ENCODE measurements at regions not wholly inside any gene's neighbourhood (a gene's known extent, or its start where the extent isn't known, plus 50 kb on each side); places are given as distances from the start of the nearest gene placed in this dataset.
"Not testable (repeated sequence)": the region's sequence is repeated elsewhere in the genome, so short reads cannot be mapped to it uniquely, and the experiment has no call there.

GRCh38 chr4:23153076-23153475 is 460.3 kb downstream of the GBA3 start:
- DNase-seq = no peak

DNA sequence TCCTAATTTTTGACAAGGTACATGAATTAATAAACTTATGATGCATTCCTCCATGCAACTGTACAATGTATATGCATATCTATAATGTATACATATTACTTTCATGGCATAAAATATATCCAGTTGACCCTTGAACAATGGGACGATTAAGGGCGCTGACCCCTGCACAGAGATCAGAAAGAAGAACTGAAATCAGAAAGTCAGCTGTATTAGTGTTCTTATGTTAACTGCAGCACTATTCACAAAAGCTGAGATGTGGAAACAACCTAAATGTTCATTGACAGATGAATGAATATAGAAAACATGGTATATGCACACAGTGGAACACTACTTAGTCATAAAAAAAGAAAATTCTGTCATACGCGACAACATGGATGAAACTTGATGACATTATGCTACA is 457.1 kb downstream of the GBA3 start:
- no peak for DNase-seq

DNA sequence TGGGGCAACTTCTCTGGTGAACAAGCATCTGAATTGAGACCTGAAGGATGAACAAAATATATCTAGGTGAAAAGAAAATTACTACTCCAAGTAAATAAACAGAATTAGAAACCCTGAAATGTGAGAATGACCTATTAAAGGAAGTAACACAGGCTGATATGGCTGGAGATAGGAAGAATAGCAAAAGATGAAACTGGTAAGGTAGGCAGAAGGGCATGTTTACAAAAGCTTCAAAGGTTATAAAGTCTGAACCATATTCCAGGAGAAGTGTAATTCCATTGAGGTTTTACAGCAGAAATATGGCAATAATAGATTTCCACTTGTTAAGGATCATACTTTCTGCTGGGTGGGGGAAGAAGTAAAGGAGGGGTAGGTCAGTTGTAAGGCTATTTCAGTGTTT is 452.0 kb downstream of the GBA3 start:
- no peak for DNase-seq

DNA sequence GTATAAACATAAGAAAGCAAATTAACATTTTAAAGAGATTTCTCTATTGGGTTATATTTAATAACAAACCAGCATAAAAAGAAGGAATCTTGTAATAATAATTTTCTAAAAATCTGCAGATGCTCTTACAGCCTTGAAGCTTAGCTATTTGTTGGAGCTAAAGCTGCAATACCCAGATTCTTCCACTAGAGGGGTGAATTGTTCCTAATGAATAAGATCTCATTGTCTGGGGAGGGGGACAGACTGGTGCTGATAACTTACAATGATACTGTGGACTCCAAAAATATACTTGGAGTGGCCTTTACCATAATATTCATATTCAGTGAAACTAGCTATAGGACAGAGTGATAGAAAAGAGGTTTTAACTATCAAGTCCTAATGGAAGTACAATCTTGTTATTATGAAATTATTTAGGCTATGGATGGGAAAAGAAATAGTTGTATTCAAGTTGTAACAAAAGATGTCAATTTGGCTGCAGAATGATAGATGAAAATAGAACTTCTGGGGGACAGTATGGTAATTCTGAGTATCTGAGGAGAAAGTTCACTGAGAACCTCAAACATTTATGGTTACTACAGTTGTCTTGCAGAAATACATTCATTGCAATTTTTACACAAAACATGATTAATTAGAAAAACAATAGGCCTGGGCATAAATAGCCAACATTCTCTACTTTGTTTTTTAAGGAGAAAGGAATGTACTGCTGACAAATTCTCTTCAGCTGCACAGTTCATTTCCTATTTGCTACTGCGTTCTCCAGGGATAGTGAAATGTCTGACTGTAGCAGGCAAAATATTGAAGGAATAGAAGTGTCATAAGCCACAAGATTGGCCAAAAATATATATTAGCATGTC is 443.3 kb downstream of the GBA3 start:
- DNase-seq = peak; percentile 33

DNA sequence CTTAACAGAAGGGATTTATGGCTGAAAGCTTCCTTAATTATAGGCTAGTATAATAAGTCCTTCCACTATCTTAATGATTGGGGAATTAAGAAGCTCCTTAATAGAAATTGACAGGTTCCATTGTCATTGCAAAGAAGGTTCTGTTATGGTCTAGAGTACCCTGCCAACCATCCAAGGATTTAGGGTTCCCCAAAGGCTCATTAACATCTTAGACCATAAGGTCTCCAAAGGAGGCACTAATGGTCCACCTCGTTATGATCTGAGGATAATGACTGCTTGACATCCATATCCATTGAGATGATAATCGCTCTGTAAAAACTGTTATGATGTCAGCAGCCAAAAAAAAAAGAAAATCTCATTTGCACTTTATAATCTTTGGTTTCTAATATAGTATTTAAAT is 441.6 kb downstream of the GBA3 start:
- DNase-seq = no peak

DNA sequence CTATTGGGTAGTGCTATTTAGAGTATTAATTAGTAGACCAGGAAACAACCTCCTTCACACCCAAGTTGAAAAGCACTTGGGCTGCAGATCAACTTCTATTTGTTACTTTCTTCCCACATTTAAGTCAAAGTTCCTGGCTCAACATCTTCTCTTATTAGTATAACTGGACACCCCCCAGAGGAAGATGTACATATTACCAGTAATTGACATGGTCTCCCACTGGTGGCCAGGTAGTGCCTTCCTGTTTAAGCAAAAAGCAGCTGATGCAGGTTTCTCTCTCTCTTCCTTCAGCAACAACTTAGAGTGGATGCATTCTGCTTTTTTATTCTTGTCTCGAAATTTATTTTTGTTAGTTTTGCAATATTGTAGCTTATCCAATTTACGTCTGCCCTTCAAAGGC is 438.1 kb downstream of the GBA3 start:
- no peak for DNase-seq

DNA sequence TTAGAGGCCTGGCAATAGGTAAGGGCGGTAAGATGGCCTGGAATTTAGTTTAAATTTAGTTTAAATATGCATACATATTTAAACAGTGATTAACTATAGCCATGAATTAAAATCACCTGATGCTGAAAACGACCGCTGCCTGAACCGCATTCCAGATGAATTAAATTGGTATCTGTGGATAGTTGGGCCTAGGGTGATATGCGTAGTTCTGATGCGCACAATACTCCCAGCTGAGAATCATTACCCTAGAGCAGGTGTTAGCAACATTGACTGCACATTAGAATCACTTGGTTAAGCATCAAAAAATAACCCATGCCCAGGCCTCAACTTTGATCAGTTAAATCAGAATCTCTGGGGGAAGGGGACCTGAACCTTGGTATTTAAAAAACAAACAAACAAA is 432.4 kb downstream of the GBA3 start:
- DNase-seq = no peak

DNA sequence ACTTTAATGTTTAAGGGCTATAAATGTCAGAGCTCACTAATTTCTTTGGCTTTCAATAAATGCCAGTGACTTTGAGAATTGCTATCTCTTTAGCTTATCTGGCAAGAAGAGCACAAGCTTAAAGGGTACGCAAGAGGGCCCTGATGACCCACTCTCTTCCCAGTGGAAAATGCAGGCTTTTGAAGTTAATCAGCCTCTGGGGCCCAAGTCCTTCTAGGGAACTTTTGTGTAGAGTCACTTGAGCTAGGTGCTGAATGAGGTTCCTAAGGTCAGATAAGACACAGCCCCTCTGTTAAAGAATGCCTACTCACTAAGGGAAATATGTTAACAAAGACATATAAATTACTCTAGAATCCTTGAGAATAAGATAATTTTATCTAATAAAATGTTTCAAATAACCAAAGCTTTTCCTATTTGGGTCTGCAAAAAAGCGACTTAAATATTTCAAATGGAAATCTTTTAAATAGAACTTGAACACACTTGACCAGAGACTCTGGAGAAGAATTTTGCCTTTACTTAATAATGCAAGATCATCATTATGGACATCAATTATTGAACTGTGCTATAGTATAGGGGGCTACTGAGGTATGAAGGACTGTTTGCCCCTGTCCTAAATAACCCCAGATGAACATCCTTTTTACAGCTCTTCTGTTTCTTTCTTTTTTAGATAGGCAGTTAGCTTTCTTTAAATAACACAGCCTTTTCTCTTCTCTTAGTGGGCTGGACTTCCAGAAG is 430.1 kb downstream of the GBA3 start:
- DNase-seq = no peak

GRCh38 chr4:23120374-23120773 is 427.6 kb downstream of the GBA3 start:
- DNase-seq = no peak

DNA sequence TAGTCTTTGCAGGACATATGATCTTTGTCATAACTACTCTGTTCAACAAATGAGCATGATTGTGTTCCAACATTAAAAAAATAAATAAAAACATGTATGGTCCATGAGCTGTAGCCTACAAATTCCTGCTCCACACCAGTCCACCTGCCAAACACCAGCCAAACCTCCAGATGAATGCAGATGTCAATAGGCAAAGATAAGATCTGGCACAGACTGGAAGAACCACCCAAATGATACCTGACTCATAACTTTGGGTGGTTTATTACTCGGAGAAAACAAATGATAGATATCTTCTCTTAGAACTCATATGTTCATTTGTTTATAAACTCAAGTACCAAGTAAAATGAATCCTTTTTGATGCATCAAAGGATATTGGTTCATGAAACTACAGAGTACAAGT is 425.1 kb downstream of the GBA3 start:
- DNase-seq = no peak

DNA sequence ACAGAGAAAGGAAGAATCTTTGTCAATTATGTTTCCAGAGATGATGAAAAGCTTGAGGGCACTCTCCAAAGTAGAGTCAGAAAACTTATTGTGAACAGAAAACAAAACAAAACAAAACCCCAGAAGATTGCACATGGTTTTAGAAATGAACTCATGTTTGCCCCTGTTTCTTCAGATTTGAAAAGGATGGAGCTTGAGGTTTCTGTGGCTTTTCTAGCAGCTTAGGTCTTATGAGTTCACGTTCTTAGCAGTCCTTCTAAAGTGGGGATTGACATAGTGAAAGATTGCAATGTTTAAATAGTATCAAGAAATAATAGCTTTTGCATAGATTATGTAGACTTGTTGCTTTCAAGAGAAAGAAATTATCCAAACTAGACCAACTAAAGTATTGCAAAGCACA is 421.8 kb downstream of the GBA3 start:
- no peak for DNase-seq

DNA sequence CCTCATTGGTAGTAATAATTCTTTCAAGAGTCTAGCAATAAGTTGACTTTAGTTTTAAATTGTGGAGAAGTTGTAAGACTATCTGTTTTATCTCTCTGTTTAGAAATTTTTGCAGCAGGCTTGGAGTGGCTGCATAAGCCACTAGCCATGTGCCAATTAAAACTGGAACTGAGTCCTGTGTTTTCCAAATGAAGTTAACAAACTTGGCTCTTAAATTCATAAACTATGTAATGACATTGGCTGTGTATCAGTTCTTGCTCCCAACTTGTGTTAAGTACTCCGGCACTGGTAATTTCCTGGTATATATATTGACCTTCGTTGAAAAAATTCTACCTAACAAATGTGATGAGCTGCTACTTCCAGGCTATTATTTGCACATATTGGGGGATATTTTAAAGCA is 420.4 kb downstream of the GBA3 start:
- DNase-seq = no peak

DNA sequence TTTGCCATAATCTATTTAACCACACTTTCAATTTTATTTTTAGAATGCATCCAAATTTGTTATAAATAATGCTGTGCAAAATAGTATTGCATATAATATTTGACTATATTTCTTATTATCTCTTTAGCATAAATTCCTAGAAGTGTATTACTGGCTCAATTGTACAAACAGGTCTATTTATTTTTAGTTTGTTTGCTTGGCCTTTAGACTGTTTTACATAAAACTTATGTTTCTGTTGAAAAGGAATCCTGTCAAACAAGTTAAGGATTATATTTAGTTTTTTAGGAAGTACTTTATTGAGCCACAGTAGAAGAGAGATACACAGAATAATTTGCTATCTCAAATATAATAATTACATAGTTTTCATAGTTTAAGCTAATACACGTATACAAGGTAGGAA is 413.8 kb downstream of the GBA3 start:
- no peak for DNase-seq

GRCh38 chr4:23105759-23106370 is 413.1 kb downstream of the GBA3 start:
- no peak for DNase-seq

DNA sequence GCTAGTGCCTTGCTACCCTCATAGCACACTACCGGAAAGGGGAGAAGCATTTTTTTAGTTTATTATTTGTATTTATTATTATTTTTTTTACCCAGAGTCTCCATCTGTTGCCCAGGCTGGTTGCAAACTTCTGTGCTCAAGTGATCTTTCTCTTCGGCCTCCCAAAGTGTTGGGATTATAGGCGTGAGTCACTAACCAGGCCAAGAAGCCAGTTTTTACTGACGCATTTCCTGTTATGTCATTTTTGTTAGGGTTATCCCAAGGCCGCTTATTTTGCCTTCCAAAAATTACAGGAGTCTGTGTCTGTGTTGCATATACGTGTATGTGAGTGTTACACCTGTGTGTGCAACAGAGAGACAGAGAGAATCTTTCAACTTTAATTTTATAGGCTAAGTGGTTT is 404.5 kb downstream of the GBA3 start:
- DNase-seq = no peak

DNA sequence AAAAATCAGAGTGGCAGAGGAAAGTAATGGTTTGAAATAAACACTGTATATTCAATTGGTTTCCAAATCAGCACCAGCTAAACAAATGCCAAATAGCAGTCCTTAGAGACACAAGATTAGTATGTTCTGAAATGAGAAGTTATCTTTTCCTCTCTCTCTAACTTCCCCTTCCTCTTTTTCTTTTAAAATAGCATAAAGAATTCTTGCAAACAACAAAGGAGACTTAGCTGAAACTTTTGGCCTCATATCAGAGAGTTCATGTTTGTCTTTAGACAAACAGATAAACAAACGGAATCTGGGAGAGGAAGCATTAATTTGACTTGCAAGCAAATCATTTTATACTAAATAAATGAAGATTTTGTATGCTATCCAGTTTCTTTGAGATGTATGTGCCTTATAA is 399.0 kb downstream of the GBA3 start:
- DNase-seq = no peak

GRCh38 chr4:23085249-23085568 is 392.5 kb downstream of the GBA3 start:
- DNase-seq = no peak

GRCh38 chr4:23084559-23085248 is 392.0 kb downstream of the GBA3 start:
- DNase-seq = no peak

DNA sequence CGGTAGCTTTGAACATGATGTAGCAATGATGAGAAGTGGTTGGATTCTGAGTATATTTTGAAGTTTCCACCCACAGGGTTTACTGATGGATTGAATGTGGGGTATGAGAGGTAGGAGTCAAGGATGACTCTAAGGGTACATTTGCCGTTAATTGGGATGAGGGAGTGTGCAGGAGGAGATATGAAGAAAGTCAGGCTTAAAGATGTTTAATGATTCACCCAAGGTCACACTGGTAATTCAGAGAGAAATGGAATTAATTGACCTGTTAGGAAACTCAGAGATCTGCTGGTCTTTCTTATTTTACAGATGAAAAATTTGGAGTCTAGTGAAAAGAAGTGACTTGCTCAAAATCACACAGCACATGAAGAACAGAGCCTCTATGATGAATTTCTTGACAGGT is 390.7 kb downstream of the GBA3 start:
- no peak for DNase-seq

DNA sequence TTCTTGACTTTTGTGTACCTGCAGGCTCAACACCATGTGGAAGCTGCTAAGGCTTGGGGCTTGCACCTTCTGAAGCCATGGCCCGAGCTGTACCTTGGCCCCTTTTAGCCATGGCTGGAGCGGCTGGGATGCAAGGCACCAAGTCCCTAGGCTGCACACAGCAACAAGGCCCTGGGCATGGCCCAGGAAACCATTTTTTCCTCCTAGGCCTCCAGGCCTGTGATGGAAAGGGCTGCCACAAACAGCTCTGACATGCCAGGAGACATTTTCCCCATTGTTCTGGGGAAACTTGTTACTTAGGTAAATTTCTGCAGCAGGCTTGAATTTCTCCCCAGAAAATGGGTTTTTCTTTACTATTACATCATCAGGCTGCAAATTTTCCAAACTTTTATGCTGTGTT is 387.4 kb downstream of the GBA3 start:
- not testable (repeated sequence) for DNase-seq

DNA sequence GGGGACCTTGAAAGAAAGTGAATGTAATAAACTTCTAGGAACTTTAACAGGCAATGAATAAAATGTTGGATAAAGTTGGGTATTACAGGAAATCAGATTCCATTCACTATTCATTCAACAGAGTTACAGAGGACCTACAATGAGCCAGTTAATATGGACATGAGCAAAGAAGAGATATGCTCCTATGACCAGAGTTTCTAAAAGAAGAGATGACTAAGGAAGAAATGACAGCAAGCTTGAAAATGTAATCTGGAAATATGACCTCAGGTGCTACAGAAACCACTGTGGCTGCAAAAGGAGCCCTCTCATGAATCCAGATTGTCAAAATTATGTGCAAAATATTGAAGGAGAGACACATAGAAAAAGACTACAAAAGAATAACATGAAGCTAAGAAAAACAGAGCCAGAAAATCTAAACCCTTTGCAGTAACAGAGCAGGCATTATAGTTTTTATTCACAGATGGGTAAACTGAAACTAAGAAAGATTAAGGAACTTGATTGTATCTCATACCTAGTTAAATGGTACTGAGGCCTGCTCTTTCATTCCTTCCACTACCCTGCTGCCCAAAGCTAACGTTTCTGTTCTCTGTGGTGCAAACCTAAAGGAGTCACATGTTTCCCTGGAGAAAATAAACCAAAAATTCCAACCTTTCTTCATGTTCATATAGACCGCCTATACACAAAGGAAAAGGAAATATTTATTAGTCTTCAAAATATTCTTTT is 378.3 kb downstream of the GBA3 start:
- no peak for DNase-seq

- DNase-seq = no peak
Measured at GRCh38 chr4:23068756-23069155, 376.0 kb downstream of the GBA3 start.

DNA sequence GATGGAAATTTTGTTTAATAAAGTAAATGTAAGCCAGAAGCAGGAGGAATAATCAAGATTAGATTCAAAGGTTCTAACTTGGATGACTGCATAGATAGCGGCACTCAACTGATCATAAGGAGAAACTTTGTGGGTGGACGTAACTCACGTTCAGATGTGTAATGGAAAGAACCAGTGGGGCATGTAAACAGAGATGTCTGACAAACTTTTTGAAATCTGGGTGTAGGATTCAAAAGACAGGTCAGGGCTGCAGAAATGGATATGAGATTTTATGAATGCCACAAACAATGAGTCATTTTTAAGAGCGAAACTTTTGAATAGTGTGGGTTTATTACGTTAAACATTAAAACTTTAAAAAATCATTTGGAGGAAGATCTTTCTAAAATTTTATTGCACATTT is 375.6 kb downstream of the GBA3 start:
- DNase-seq = no peak

Measured in NCI-H774 (cell line).